ENCODE measurements at regions not wholly inside any gene's neighbourhood (a gene's known extent, or its start where the extent isn't known, plus 50 kb on each side); places are given as distances from the start of the nearest gene placed in this dataset.

- Mint-ChIP-seq H3K4me3 (no peak overlapping the region), H3K27ac (no peak overlapping the region), H3K36me3 (no peaks in the 10 kb centered on the region), H3K4me1 (no peaks in the 10 kb centered on the region), H3K9me3 (no peaks in the 10 kb centered on the region), H3K27me3 (no peaks in the 10 kb centered on the region)
These were observed 129.8 kb downstream of the HDGFL1 start for GRCh38 chr6:22699151-22699550.

- Mint-ChIP-seq H3K36me3 (no peaks in the 10 kb centered on the region), H3K27me3 (no peaks in the 10 kb centered on the region), H3K4me3 (no peak overlapping the region), H3K27ac (no peak overlapping the region), H3K9me3 (no peaks in the 10 kb centered on the region), H3K4me1 (no peaks in the 10 kb centered on the region)
These were observed 137.3 kb downstream of the HDGFL1 start for GRCh38 chr6:22706651-22707050.

- Mint-ChIP-seq H3K27me3 (no peaks in the 10 kb centered on the region), H3K4me3 (no peak overlapping the region), H3K9me3 (no peaks in the 10 kb centered on the region), H3K36me3 (no peaks in the 10 kb centered on the region), H3K27ac (no peak overlapping the region), H3K4me1 (no peaks in the 10 kb centered on the region)
These were observed 139.1 kb downstream of the HDGFL1 start for GRCh38 chr6:22708469-22708868.

GRCh38 chr6:22709803-22710202 is 140.4 kb downstream of the HDGFL1 start:
- no peaks in the 10 kb centered on the region for H3K36me3 Mint-ChIP-seq
- no peaks in the 10 kb centered on the region for H3K9me3 Mint-ChIP-seq

GRCh38 chr6:22716721-22717120 is 147.4 kb downstream of the HDGFL1 start:
- no peaks in the 10 kb centered on the region for H3K4me1 Mint-ChIP-seq
- no peak overlapping the region for H3K4me3 Mint-ChIP-seq
- H3K27ac Mint-ChIP-seq, result peak overlapping the region; percentile 6
- H3K9me3 Mint-ChIP-seq, result peaks cover 5% of the 10 kb centered on the region
- H3K36me3 Mint-ChIP-seq, result no peaks in the 10 kb centered on the region
- H3K27me3 Mint-ChIP-seq, result peaks cover 3% of the 10 kb centered on the region

More at GRCh38 chr6:22709803-22710202, 140.4 kb downstream of the HDGFL1 start:
- Mint-ChIP-seq H3K4me3 (no peak overlapping the region), H3K27me3 (peaks cover 3% of the 10 kb centered on the region), H3K4me1 (no peaks in the 10 kb centered on the region), H3K27ac (no peak overlapping the region)

GRCh38 chr6:22717915-22718314 is 148.5 kb downstream of the HDGFL1 start:
- Mint-ChIP-seq H3K36me3 (no peaks in the 10 kb centered on the region), H3K9me3 (peaks cover 9% of the 10 kb centered on the region)

GRCh38 chr6:22722913-22723312 is 153.5 kb downstream of the HDGFL1 start:
- no peaks in the 10 kb centered on the region for H3K4me1 Mint-ChIP-seq

More at GRCh38 chr6:22717915-22718314, 148.5 kb downstream of the HDGFL1 start:
- no peak overlapping the region for H3K27ac Mint-ChIP-seq
- H3K27me3 Mint-ChIP-seq, result peaks cover 3% of the 10 kb centered on the region
- no peaks in the 10 kb centered on the region for H3K4me1 Mint-ChIP-seq
- no peak overlapping the region for H3K4me3 Mint-ChIP-seq

GRCh38 chr6:22726966-22727365 is 157.6 kb downstream of the HDGFL1 start:
- no peaks in the 10 kb centered on the region for H3K4me1 Mint-ChIP-seq
- H3K27ac Mint-ChIP-seq, result no peak overlapping the region
- H3K4me3 Mint-ChIP-seq, result no peak overlapping the region
- H3K27me3 Mint-ChIP-seq, result no peaks in the 10 kb centered on the region
- H3K9me3 Mint-ChIP-seq, result peaks cover 11% of the 10 kb centered on the region
- no peaks in the 10 kb centered on the region for H3K36me3 Mint-ChIP-seq

More at GRCh38 chr6:22722913-22723312, 153.5 kb downstream of the HDGFL1 start:
- peaks cover 19% of the 10 kb centered on the region for H3K9me3 Mint-ChIP-seq
- no peak overlapping the region for H3K4me3 Mint-ChIP-seq
- H3K27ac Mint-ChIP-seq, result no peak overlapping the region
- no peaks in the 10 kb centered on the region for H3K36me3 Mint-ChIP-seq
- H3K27me3 Mint-ChIP-seq, result no peaks in the 10 kb centered on the region

- Mint-ChIP-seq H3K4me3 (no peak overlapping the region), H3K9me3 (peaks cover 14% of the 10 kb centered on the region), H3K4me1 (no peaks in the 10 kb centered on the region), H3K27me3 (no peaks in the 10 kb centered on the region), H3K36me3 (no peaks in the 10 kb centered on the region), H3K27ac (no peak overlapping the region)
These were observed 158.3 kb downstream of the HDGFL1 start for GRCh38 chr6:22727710-22728109.

- H3K36me3 Mint-ChIP-seq, result no peaks in the 10 kb centered on the region
- H3K4me1 Mint-ChIP-seq, result no peaks in the 10 kb centered on the region
- no peak overlapping the region for H3K4me3 Mint-ChIP-seq
- H3K27me3 Mint-ChIP-seq, result no peaks in the 10 kb centered on the region
- H3K9me3 Mint-ChIP-seq, result peaks cover 11% of the 10 kb centered on the region
- no peak overlapping the region for H3K27ac Mint-ChIP-seq
These were observed 163.0 kb downstream of the HDGFL1 start for GRCh38 chr6:22732176-22732970.

GRCh38 chr6:22736740-22737139 is 167.4 kb downstream of the HDGFL1 start:
- Mint-ChIP-seq H3K27ac (no peak overlapping the region), H3K36me3 (no peaks in the 10 kb centered on the region), H3K4me3 (no peak overlapping the region), H3K27me3 (no peaks in the 10 kb centered on the region), H3K4me1 (no peaks in the 10 kb centered on the region), H3K9me3 (peaks cover 11% of the 10 kb centered on the region)

- Mint-ChIP-seq H3K36me3 (no peaks in the 10 kb centered on the region), H3K27me3 (no peaks in the 10 kb centered on the region), H3K4me3 (no peak overlapping the region), H3K27ac (no peak overlapping the region), H3K9me3 (peaks cover 10% of the 10 kb centered on the region), H3K4me1 (no peaks in the 10 kb centered on the region)
These were observed 168.0 kb downstream of the HDGFL1 start for GRCh38 chr6:22737331-22737730.

GRCh38 chr6:22738194-22738593 is 168.8 kb downstream of the HDGFL1 start:
- Mint-ChIP-seq H3K27me3 (no peaks in the 10 kb centered on the region), H3K36me3 (no peaks in the 10 kb centered on the region), H3K9me3 (peaks cover 5% of the 10 kb centered on the region), H3K4me1 (no peaks in the 10 kb centered on the region), H3K4me3 (no peak overlapping the region), H3K27ac (no peak overlapping the region)

- peaks cover 1% of the 10 kb centered on the region for H3K27me3 Mint-ChIP-seq
- no peaks in the 10 kb centered on the region for H3K4me1 Mint-ChIP-seq
- no peaks in the 10 kb centered on the region for H3K36me3 Mint-ChIP-seq
- H3K4me3 Mint-ChIP-seq, result no peak overlapping the region
- no peaks in the 10 kb centered on the region for H3K9me3 Mint-ChIP-seq
- H3K27ac Mint-ChIP-seq, result no peak overlapping the region
These were observed 178.2 kb downstream of the HDGFL1 start for GRCh38 chr6:22747571-22747970.

- no peak overlapping the region for H3K27ac Mint-ChIP-seq
- H3K4me3 Mint-ChIP-seq, result no peak overlapping the region
- no peaks in the 10 kb centered on the region for H3K4me1 Mint-ChIP-seq
- no peaks in the 10 kb centered on the region for H3K27me3 Mint-ChIP-seq
- H3K36me3 Mint-ChIP-seq, result no peaks in the 10 kb centered on the region
- no peaks in the 10 kb centered on the region for H3K9me3 Mint-ChIP-seq
These were observed 179.3 kb downstream of the HDGFL1 start for GRCh38 chr6:22748681-22749080.

- Mint-ChIP-seq H3K27me3 (no peaks in the 10 kb centered on the region), H3K9me3 (no peaks in the 10 kb centered on the region), H3K4me3 (no peak overlapping the region), H3K27ac (no peak overlapping the region), H3K4me1 (no peaks in the 10 kb centered on the region), H3K36me3 (no peaks in the 10 kb centered on the region)
These were observed 180.3 kb downstream of the HDGFL1 start for GRCh38 chr6:22749696-22750095.

GRCh38 chr6:22751223-22751622 is 181.9 kb downstream of the HDGFL1 start:
- H3K9me3 Mint-ChIP-seq, result no peaks in the 10 kb centered on the region
- no peaks in the 10 kb centered on the region for H3K36me3 Mint-ChIP-seq
- H3K4me3 Mint-ChIP-seq, result no peak overlapping the region
- no peaks in the 10 kb centered on the region for H3K4me1 Mint-ChIP-seq
- no peaks in the 10 kb centered on the region for H3K27me3 Mint-ChIP-seq
- no peak overlapping the region for H3K27ac Mint-ChIP-seq

All from activated naive CD4-positive, alpha-beta T cell treated with anti-CD3 and anti-CD28 coated beads, Interleukin-2, amount 50 U/mL, for 24 hours (primary cell).